WERI-Rb-1 (cell line): ENCODE measurements at regions not wholly inside any gene's neighbourhood (a gene's known extent, or its start where the extent isn't known, plus 50 kb on each side); places are given as distances from the start of the nearest gene placed in this dataset.

Experiments used
- DNase-seq: peaks from one replicate; pipeline ENCODE4 v3.0.0-alpha.2; 2020
- H3K27ac ChIP-seq: fragments of 250-450 bp; sonication (Bioruptor Pico); 2 replicates; pipeline ENCODE4 v1.5.1; 2020; ENCODE audit warnings: mild to moderate bottlenecking, moderate library complexity
- H3K27me3 ChIP-seq: fragments of 250-450 bp; sonication (Bioruptor Pico); 2 replicates; pipeline ENCODE4 v1.5.1; 2021; ENCODE audit warnings: mild to moderate bottlenecking, low read depth, moderate library complexity; ENCODE audit not compliant: insufficient read depth, severe bottlenecking
- H3K36me3 ChIP-seq: fragments of 250-450 bp; sonication (Bioruptor Pico); 2 replicates; pipeline ENCODE4 v1.5.1; 2020; ENCODE audit warnings: mild to moderate bottlenecking, moderate library complexity
- H3K4me3 ChIP-seq: 2 replicates; pipeline ENCODE4 v1.5.1; 2011; ENCODE audit warnings: low read depth, mild to moderate bottlenecking, control low read depth, low read length
- H3K9me3 ChIP-seq: fragments of 250-450 bp; sonication (Bioruptor Pico); 2 replicates; pipeline ENCODE4 v1.5.1; 2021; ENCODE audit warnings: mild to moderate bottlenecking, moderate library complexity; ENCODE audit not compliant: severe bottlenecking
- CTCF ChIP-seq: IDR thresholded peaks from 2 replicates; pipeline ENCODE4 v1.5.1; 2011; ENCODE audit warnings: low read depth, mild to moderate bottlenecking, control low read depth, inconsistent platforms, low read length

GRCh38 chr13:26839682-26840081, 79.1 kb upstream of the GPR12 start:
- Histone ChIP-seq H3K27me3 (no peaks in the 10 kb centered on the region), H3K4me3 (no peak overlapping the region), H3K9me3 (no peaks in the 10 kb centered on the region), H3K27ac (no peak overlapping the region), H3K36me3 (no peaks in the 10 kb centered on the region)
- no peak for TF ChIP-seq CTCF
- DNase-seq, result no peak

- H3K27me3 ChIP-seq, result no peaks in the 10 kb centered on the region
- no peak for DNase-seq
- H3K4me3 ChIP-seq, result no peak overlapping the region
- H3K27ac ChIP-seq, result no peak overlapping the region
- TF ChIP-seq CTCF, result no peak
- H3K9me3 ChIP-seq, result no peaks in the 10 kb centered on the region
- no peaks in the 10 kb centered on the region for H3K36me3 ChIP-seq
Measured at GRCh38 chr13:26838821-26839220, 78.2 kb upstream of the GPR12 start.

GRCh38 chr13:26837997-26838396, 77.4 kb upstream of the GPR12 start:
- no peak for DNase-seq
- Histone ChIP-seq H3K9me3 (no peaks in the 10 kb centered on the region), H3K36me3 (no peaks in the 10 kb centered on the region), H3K27me3 (no peaks in the 10 kb centered on the region), H3K4me3 (no peak overlapping the region), H3K27ac (no peak overlapping the region)
- no peak for TF ChIP-seq CTCF

GRCh38 chr13:26837102-26837501, 76.5 kb upstream of the GPR12 start:
- Histone ChIP-seq H3K27me3 (no peaks in the 10 kb centered on the region), H3K36me3 (no peaks in the 10 kb centered on the region), H3K4me3 (no peak overlapping the region), H3K27ac (no peak overlapping the region), H3K9me3 (no peaks in the 10 kb centered on the region)
- DNase-seq, result no peak
- TF ChIP-seq CTCF, result no peak

GRCh38 chr13:26836626-26837025, 76.0 kb upstream of the GPR12 start:
- Histone ChIP-seq H3K9me3 (no peaks in the 10 kb centered on the region), H3K36me3 (no peaks in the 10 kb centered on the region), H3K27me3 (no peaks in the 10 kb centered on the region), H3K4me3 (no peak overlapping the region), H3K27ac (no peak overlapping the region)
- DNase-seq, result no peak
- TF ChIP-seq CTCF, result no peak

GRCh38 chr13:26834646-26835045, 74.1 kb upstream of the GPR12 start:
- H3K4me3 ChIP-seq, result no peak overlapping the region
- no peaks in the 10 kb centered on the region for H3K36me3 ChIP-seq
- no peaks in the 10 kb centered on the region for H3K9me3 ChIP-seq
- no peak for DNase-seq
- no peak overlapping the region for H3K27ac ChIP-seq
- H3K27me3 ChIP-seq, result no peaks in the 10 kb centered on the region
- TF ChIP-seq CTCF, result no peak
